ENCODE measurements at regions not wholly inside any gene's neighbourhood (a gene's known extent, or its start where the extent isn't known, plus 50 kb on each side); places are given as distances from the start of the nearest gene placed in this dataset.

GRCh38 chr2:185942855-185943254 lies 204.3 kb downstream of the FSIP2 start:
- TF ChIP-seq CTCF (IDR thresholded peaks at IDR 0.05), result no peak
- Mint-ChIP-seq H3K9me3 (peaks cover 31% of the 10 kb centered on the region), H3K4me3 (no peak overlapping the region), H3K27me3 (ENCODE audit: insufficient read depth) (no peaks in the 10 kb centered on the region), H3K27ac (no peak overlapping the region), H3K4me1 (ENCODE audit: low read depth) (no peaks in the 10 kb centered on the region), H3K36me3 (ENCODE audit: low read depth) (no peaks in the 10 kb centered on the region; the same call in 1 of the 2 replicates)
- DNase-seq, result no peak

- Mint-ChIP-seq H3K36me3 (ENCODE audit: low read depth) (no peaks in the 10 kb centered on the region), H3K27ac (no peak overlapping the region), H3K9me3 (peaks cover 23% of the 10 kb centered on the region), H3K27me3 (ENCODE audit: insufficient read depth) (no peaks in the 10 kb centered on the region), H3K4me1 (ENCODE audit: low read depth) (no peaks in the 10 kb centered on the region), H3K4me3 (no peak overlapping the region)
- TF ChIP-seq CTCF (IDR thresholded peaks at IDR 0.05), result no peak
- no peak for DNase-seq
These were observed 209.1 kb downstream of the FSIP2 start for GRCh38 chr2:185947722-185948121.

- no peak for DNase-seq
- no peaks in the 10 kb centered on the region for H3K4me1 Mint-ChIP-seq (ENCODE audit: low read depth)
These were observed 213.5 kb downstream of the FSIP2 start for GRCh38 chr2:185952100-185952499.

DNA sequence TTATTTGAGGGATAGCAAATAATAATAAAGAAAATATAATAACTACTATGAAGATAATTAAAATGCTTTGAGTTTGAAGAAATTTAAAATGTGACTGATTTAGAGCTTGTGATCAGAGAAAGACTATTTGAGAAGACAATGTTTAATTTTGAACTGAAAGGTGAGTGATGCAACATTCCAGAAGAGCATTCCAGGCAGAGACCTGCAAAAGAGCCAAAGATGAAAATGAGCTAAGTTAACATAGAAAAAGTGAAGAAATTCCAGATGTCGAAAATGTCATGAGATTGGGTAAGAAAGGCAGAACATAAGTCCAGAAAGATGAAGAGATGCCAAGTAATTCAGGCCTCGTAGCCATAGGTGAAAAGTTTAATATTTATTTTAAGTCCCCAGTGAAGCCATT lies 215.8 kb downstream of the FSIP2 start:
- H3K4me1 Mint-ChIP-seq (ENCODE audit: low read depth), result no peaks in the 10 kb centered on the region
- H3K36me3 Mint-ChIP-seq (ENCODE audit: low read depth), result no peaks in the 10 kb centered on the region
- no peak overlapping the region for H3K27ac Mint-ChIP-seq
- H3K9me3 Mint-ChIP-seq, result peaks cover 21% of the 10 kb centered on the region
- no peak for TF ChIP-seq CTCF (IDR thresholded peaks at IDR 0.05)
- DNase-seq, result no peak
- H3K27me3 Mint-ChIP-seq (ENCODE audit: insufficient read depth), result no peaks in the 10 kb centered on the region
- no peak overlapping the region for H3K4me3 Mint-ChIP-seq

More at GRCh38 chr2:185952100-185952499, 213.5 kb downstream of the FSIP2 start:
- no peak overlapping the region for H3K27ac Mint-ChIP-seq
- no peaks in the 10 kb centered on the region for H3K27me3 Mint-ChIP-seq (ENCODE audit: insufficient read depth)
- peaks cover 16% of the 10 kb centered on the region for H3K9me3 Mint-ChIP-seq
- no peaks in the 10 kb centered on the region for H3K36me3 Mint-ChIP-seq (ENCODE audit: low read depth)
- no peak overlapping the region for H3K4me3 Mint-ChIP-seq
- no peak for TF ChIP-seq CTCF (IDR thresholded peaks at IDR 0.05)

- no peak for DNase-seq
- H3K27me3 Mint-ChIP-seq (ENCODE audit: insufficient read depth), result no peaks in the 10 kb centered on the region
- H3K27ac Mint-ChIP-seq, result no peak overlapping the region
- no peaks in the 10 kb centered on the region for H3K36me3 Mint-ChIP-seq (ENCODE audit: low read depth)
- no peak for TF ChIP-seq CTCF (IDR thresholded peaks at IDR 0.05)
- H3K9me3 Mint-ChIP-seq, result peaks cover 24% of the 10 kb centered on the region
- H3K4me1 Mint-ChIP-seq (ENCODE audit: low read depth), result no peaks in the 10 kb centered on the region
- no peak overlapping the region for H3K4me3 Mint-ChIP-seq
These were observed 216.4 kb downstream of the FSIP2 start for GRCh38 chr2:185955050-185955449.

DNA sequence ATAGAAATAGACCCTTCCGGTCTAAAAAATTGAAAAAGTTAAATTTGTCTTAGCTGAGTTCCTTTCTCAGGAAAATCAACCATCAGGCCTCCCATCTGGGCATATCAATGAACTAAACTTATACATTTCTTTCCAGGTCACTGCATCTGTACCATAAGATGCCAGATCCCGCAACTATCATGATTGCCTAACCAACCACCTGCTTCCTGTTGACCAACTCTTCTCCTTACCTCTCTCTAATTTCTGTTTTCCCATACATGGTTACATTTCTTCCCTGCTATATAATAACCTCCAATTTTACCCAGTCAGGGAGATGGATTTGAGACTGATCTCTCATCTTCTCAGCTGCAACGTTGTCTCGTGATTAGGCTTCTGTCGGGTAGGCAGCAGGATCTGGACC lies 228.7 kb downstream of the FSIP2 start:
- Mint-ChIP-seq H3K9me3 (peaks cover 36% of the 10 kb centered on the region), H3K4me1 (ENCODE audit: low read depth) (no peaks in the 10 kb centered on the region), H3K4me3 (no peak overlapping the region), H3K27me3 (ENCODE audit: insufficient read depth) (no peaks in the 10 kb centered on the region), H3K36me3 (ENCODE audit: low read depth) (no peaks in the 10 kb centered on the region), H3K27ac (no peak overlapping the region)
- no peak for DNase-seq
- no peak for TF ChIP-seq CTCF (IDR thresholded peaks at IDR 0.05)
